ENCODE measurements at regions not wholly inside any gene's neighbourhood (a gene's known extent, or its start where the extent isn't known, plus 50 kb on each side); places are given as distances from the start of the nearest gene placed in this dataset.

DNA sequence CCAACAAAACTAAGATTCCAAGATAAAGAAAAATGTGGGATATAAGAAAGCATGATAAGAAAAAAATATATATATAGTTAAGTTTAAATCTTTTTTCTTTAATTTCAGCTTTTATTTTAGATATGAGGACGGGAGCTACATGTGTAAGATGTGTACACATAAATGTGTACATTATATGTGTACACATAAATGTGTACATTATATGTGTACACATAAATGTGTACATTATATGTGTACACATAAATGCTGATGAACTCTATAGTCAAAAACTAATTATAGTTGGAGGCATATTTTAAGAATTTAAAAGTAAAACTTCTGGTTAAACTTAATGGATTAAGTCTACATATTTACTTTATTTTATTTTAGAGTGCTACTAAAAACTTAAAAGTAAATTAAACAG, 123.6 kb downstream of the BTG1 start:
- no peaks in the 10 kb centered on the region for H4K20me1 ChIP-seq (ENCODE audit: insufficient read depth, low read length)
- H3K9me3 ChIP-seq (ENCODE audit: insufficient read depth, low read length, severe bottlenecking): no peaks in the 10 kb centered on the region
- H3K9ac ChIP-seq (ENCODE audit: low read depth, low read length): no peak overlapping the region
- H3K4me2 ChIP-seq (ENCODE audit: insufficient read depth, low read length): no peak overlapping the region
- no peak for TF ChIP-seq EZH2 (IDR thresholded peaks at IDR 0.05; ENCODE audit: borderline replicate concordance, low read depth, low read length, severe bottlenecking)
- TF ChIP-seq, protein P1, sequence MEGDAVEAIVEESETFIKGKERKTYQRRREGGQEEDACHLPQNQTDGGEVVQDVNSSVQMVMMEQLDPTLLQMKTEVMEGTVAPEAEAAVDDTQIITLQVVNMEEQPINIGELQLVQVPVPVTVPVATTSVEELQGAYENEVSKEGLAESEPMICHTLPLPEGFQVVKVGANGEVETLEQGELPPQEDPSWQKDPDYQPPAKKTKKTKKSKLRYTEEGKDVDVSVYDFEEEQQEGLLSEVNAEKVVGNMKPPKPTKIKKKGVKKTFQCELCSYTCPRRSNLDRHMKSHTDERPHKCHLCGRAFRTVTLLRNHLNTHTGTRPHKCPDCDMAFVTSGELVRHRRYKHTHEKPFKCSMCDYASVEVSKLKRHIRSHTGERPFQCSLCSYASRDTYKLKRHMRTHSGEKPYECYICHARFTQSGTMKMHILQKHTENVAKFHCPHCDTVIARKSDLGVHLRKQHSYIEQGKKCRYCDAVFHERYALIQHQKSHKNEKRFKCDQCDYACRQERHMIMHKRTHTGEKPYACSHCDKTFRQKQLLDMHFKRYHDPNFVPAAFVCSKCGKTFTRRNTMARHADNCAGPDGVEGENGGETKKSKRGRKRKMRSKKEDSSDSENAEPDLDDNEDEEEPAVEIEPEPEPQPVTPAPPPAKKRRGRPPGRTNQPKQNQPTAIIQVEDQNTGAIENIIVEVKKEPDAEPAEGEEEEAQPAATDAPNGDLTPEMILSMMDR (IDR thresholded peaks at IDR 0.05; ENCODE audit: borderline replicate concordance, extremely low read depth, low read length, poor library complexity, severe bottlenecking): no peak
- no peak overlapping the region for H2AFZ ChIP-seq (ENCODE audit: low read depth, low read length)
- no peak overlapping the region for H3K27ac ChIP-seq (ENCODE audit: low read length)
- no peaks in the 10 kb centered on the region for H3K27me3 ChIP-seq (ENCODE audit: insufficient read depth, low read length, poor library complexity)
- DNase-seq (no peak), ATAC-seq (ENCODE audit: insufficient read depth, low read depth) (no peak)
- H3K79me2 ChIP-seq (ENCODE audit: insufficient read depth, low read length): no peaks in the 10 kb centered on the region
- H3K36me3 ChIP-seq (ENCODE audit: insufficient read depth, low read length): no peaks in the 10 kb centered on the region
- H3K4me1 ChIP-seq (ENCODE audit: insufficient read depth, low read length): peaks cover 19% of the 10 kb centered on the region
- H3K4me3 ChIP-seq (ENCODE audit: low read depth in 1 of 2, low read length in 2 of 2): no peak overlapping the region

DNA sequence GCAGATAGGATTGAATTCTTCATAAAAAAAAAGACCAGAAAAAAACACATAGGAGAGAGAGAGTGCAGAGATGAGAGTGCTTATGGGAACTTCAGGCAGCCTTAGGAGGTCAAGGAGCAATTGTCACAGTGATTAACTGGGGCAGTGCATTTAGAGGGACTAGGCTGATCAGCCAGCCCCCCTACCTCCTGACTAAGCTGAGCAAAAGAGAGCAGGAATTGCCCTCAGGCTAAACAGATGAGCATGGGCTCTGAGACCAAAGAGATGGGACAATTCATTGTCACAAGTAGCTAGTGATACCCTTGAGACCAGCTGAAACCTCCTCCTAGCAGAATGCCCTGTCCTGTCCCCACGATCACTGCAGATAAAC, 124.0 kb downstream of the BTG1 start:
- no peak overlapping the region for H3K9ac ChIP-seq (ENCODE audit: low read depth, low read length)
- no peak overlapping the region for H3K4me3 ChIP-seq (ENCODE audit: low read depth in 1 of 2, low read length in 2 of 2)
- no peaks in the 10 kb centered on the region for H3K79me2 ChIP-seq (ENCODE audit: insufficient read depth, low read length)
- peak overlapping the region; percentile 25 for H2AFZ ChIP-seq (ENCODE audit: low read depth, low read length)
- no peak for TF ChIP-seq EZH2 (IDR thresholded peaks at IDR 0.05; ENCODE audit: borderline replicate concordance, low read depth, low read length, severe bottlenecking)
- TF ChIP-seq, protein P1 (IDR thresholded peaks at IDR 0.05; ENCODE audit: borderline replicate concordance, extremely low read depth, low read length, poor library complexity, severe bottlenecking): no peak
- H3K27ac ChIP-seq (ENCODE audit: low read length): peak overlapping the region; percentile 42; the same call in 1 of the 2 replicates
- peaks cover 16% of the 10 kb centered on the region for H3K4me1 ChIP-seq (ENCODE audit: insufficient read depth, low read length)
- ATAC-seq (ENCODE audit: insufficient read depth, low read depth) (no peak), DNase-seq (no peak)
- no peak overlapping the region for H3K4me2 ChIP-seq (ENCODE audit: insufficient read depth, low read length)
- no peaks in the 10 kb centered on the region for H3K36me3 ChIP-seq (ENCODE audit: insufficient read depth, low read length)
- H4K20me1 ChIP-seq (ENCODE audit: insufficient read depth, low read length): no peaks in the 10 kb centered on the region
- no peaks in the 10 kb centered on the region for H3K27me3 ChIP-seq (ENCODE audit: insufficient read depth, low read length, poor library complexity)
- no peaks in the 10 kb centered on the region for H3K9me3 ChIP-seq (ENCODE audit: insufficient read depth, low read length, severe bottlenecking)

DNA sequence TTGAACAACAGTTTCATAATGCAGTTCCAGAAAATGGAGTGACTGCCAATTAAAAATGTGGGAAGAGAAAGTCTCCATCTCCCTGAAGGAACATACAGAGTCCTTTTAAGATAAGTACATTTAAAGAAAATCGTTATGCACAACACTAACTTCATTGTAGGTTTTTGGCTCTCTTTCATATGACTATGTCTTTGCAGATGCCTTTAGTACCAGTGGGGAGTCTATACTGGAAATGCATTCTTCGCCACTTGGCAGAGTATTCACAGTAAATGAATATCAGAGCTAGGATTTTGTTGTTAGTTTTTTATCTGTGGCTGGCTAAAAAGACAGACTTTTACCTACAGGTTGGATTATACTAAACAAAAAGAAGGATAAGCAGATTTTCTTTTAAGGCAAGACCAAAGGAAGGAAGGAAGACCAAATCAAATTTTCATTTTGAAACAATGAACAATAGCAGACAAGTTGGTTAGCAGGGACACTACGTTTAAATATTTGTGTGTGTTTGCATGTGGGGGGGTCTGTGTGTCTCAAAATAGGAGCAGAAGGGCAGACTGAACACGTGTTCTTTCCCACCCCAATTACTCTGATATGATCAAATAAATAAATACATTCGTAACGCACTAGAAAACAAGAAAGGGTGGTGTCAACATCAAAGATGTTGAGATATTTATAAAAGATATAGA, 124.5 kb downstream of the BTG1 start:
- Histone ChIP-seq H3K27me3 (ENCODE audit: insufficient read depth, low read length, poor library complexity) (no peaks in the 10 kb centered on the region), H3K4me3 (ENCODE audit: low read depth in 1 of 2, low read length in 2 of 2) (no peak overlapping the region), H3K36me3 (ENCODE audit: insufficient read depth, low read length) (no peaks in the 10 kb centered on the region), H3K27ac (ENCODE audit: low read length) (no peak overlapping the region), H2AFZ (ENCODE audit: low read depth, low read length) (no peak overlapping the region), H3K9ac (ENCODE audit: low read depth, low read length) (no peak overlapping the region), H3K4me2 (ENCODE audit: insufficient read depth, low read length) (no peak overlapping the region), H4K20me1 (ENCODE audit: insufficient read depth, low read length) (no peaks in the 10 kb centered on the region), H3K79me2 (ENCODE audit: insufficient read depth, low read length) (no peaks in the 10 kb centered on the region), H3K9me3 (ENCODE audit: insufficient read depth, low read length, severe bottlenecking) (no peaks in the 10 kb centered on the region), H3K4me1 (ENCODE audit: insufficient read depth, low read length) (peaks cover 16% of the 10 kb centered on the region)
- DNase-seq (no peak), ATAC-seq (ENCODE audit: insufficient read depth, low read depth) (no peak)
- no peak for TF ChIP-seq EZH2 (IDR thresholded peaks at IDR 0.05; ENCODE audit: borderline replicate concordance, low read depth, low read length, severe bottlenecking)
- TF ChIP-seq, protein P1 (IDR thresholded peaks at IDR 0.05; ENCODE audit: borderline replicate concordance, extremely low read depth, low read length, poor library complexity, severe bottlenecking): no peak
